IMR-90 (cell line): ENCODE measurements at regions not wholly inside any gene's neighbourhood (a gene's known extent, or its start where the extent isn't known, plus 50 kb on each side); places are given as distances from the start of the nearest gene placed in this dataset.

ENCODE experiments used
- ATAC-seq: fragments of 200-7000 bp; cut with Tn5 transposase; 2 replicates; pipeline ENCODE4 v1.9.1; 2020; ENCODE audit warnings: low read depth, mild to moderate bottlenecking, moderate library complexity
- BruUV-seq: library from RNA; stranded (reverse); fragments of 400-500 nt; replicated peaks from 2 replicates; lab custom pipeline; 2021; lab: Mats Ljungman, UMichigan
- CTCF ChIA-PET: fragments of 300-600 bp; formaldehyde crosslinking; extraction: SDS; loops from one replicate; lab custom pipeline; 2021; ENCODE audit warnings: antibody characterized with exemption; lab: Yijun Ruan, JAX
- POLR2A ChIA-PET: fragments of 300-600 bp; sonication (Branson Sonifier 250); formaldehyde crosslinking; loops from one replicate; lab custom pipeline; 2022; ENCODE audit warnings: antibody characterized with exemption; ENCODE audit not compliant: unreplicated experiment; lab: Charles Lee
- DNase-seq: peaks from one replicate; pipeline ENCODE4 v3.0.0; 2013
- H2AFZ ChIP-seq: replicated peaks from 2 replicates; pipeline ENCODE3; 2013; ENCODE audit warnings: low read length, mild to moderate bottlenecking; ENCODE audit not compliant: poor library complexity
- H2AK5ac ChIP-seq: 2 replicates; pipeline ENCODE4 v1.6.1; 2013; ENCODE audit warnings: low read depth, low read length, inconsistent platforms
- H2AK9ac ChIP-seq: replicated peaks from 2 replicates; pipeline ENCODE3; 2013; ENCODE audit warnings: mild to moderate bottlenecking, low read depth, low read length, moderate library complexity; ENCODE audit not compliant: poor library complexity
- H2BK120ac ChIP-seq: 2 replicates; pipeline ENCODE4 v1.6.1; 2013; ENCODE audit warnings: low read depth, low read length, inconsistent platforms
- H2BK15ac ChIP-seq: 3 replicates; pipeline ENCODE4 v1.6.1; 2013; ENCODE audit warnings: low read depth, low read length, inconsistent platforms
- H2BK20ac ChIP-seq: 2 replicates; pipeline ENCODE4 v1.6.1; 2013; ENCODE audit warnings: low read depth, mild to moderate bottlenecking, inconsistent platforms, low read length, moderate library complexity
- H2BK5ac ChIP-seq: 2 replicates; pipeline ENCODE4 v1.6.1; 2013; ENCODE audit warnings: mild to moderate bottlenecking, low read depth, low read length, inconsistent platforms; ENCODE audit not compliant: poor library complexity, severe bottlenecking
- H3K14ac ChIP-seq: replicated peaks from 2 replicates; pipeline ENCODE4 v1.6.1; 2013; ENCODE audit warnings: low read depth, low read length, inconsistent platforms
- H3K18ac ChIP-seq: 2 replicates; pipeline ENCODE4 v1.6.1; 2013; ENCODE audit warnings: low read depth, low read length, control low read depth
- H3K23ac ChIP-seq: 2 replicates; pipeline ENCODE4 v1.6.1; 2013; ENCODE audit warnings: low read depth, low read length, inconsistent platforms
- H3K27ac ChIP-seq: 2 replicates; pipeline ENCODE4 v1.5.1; 2013; ENCODE audit warnings: mild to moderate bottlenecking, control low read depth, low read length; ENCODE audit not compliant: insufficient read depth
- H3K27me3 ChIP-seq: 2 replicates; pipeline ENCODE4 v1.6.1; 2013; ENCODE audit warnings: low read length; ENCODE audit not compliant: control insufficient read depth, insufficient read depth
- H3K36me3 ChIP-seq: 2 replicates; pipeline ENCODE4 v1.6.1; 2013; ENCODE audit warnings: low read length, mixed read lengths; ENCODE audit not compliant: control insufficient read depth, insufficient read depth
- H3K4ac ChIP-seq: 2 replicates; pipeline ENCODE4 v1.6.1; 2013; ENCODE audit warnings: low read depth, low read length, inconsistent platforms
- H3K4me1 ChIP-seq: 2 replicates; pipeline ENCODE4 v1.6.1; 2013; ENCODE audit warnings: low read length, mixed read lengths; ENCODE audit not compliant: control insufficient read depth, insufficient read depth
- H3K4me2 ChIP-seq: 2 replicates; pipeline ENCODE4 v1.6.1; 2013; ENCODE audit warnings: low read depth, mild to moderate bottlenecking, control low read depth, low read length, moderate library complexity
- H3K4me3 ChIP-seq: 2 replicates; pipeline ENCODE4 v1.5.1; 2013; ENCODE audit warnings: low read depth, mild to moderate bottlenecking, control low read depth, low read length, moderate library complexity; ENCODE audit not compliant: insufficient read depth
- H3K56ac ChIP-seq: 2 replicates; pipeline ENCODE4 v1.6.1; 2013; ENCODE audit warnings: low read length, inconsistent platforms; ENCODE audit not compliant: insufficient read depth; ENCODE audit errors: extremely low read depth
- H3K79me1 ChIP-seq, 2 experiments: 2 replicates each; pipeline ENCODE4 v1.6.1; 2013; ENCODE audit warnings: low read length in 2 of 2, inconsistent platforms in 1 of 2, low read depth in 1 of 2
- H3K9ac ChIP-seq: 2 replicates; pipeline ENCODE4 v1.6.1; 2013; ENCODE audit warnings: low read depth, low read length, control low read depth
- H3K9me1 ChIP-seq: 2 replicates; pipeline ENCODE4 v1.6.1; 2013; ENCODE audit warnings: low read length, inconsistent platforms; ENCODE audit not compliant: insufficient read depth
- H3K9me3 ChIP-seq: 2 replicates; pipeline ENCODE4 v1.6.1; 2013; ENCODE audit warnings: low read length; ENCODE audit not compliant: control insufficient read depth, insufficient read depth
- H4K20me1 ChIP-seq: 2 replicates; pipeline ENCODE4 v1.6.1; 2013; ENCODE audit warnings: low read length, inconsistent platforms; ENCODE audit not compliant: insufficient read depth
- H4K5ac ChIP-seq: 2 replicates; pipeline ENCODE4 v1.6.1; 2013; ENCODE audit warnings: mild to moderate bottlenecking, low read depth, low read length, control low read depth
- H4K8ac ChIP-seq, 2 experiments: 2 replicates each; pipeline ENCODE4 v1.6.1; 2013; ENCODE audit warnings: low read depth in 2 of 2, low read length in 2 of 2, control low read depth in 1 of 2, inconsistent platforms in 1 of 2
- H4K91ac ChIP-seq: 2 replicates; pipeline ENCODE4 v1.6.1; 2013; ENCODE audit warnings: low read depth, low read length, inconsistent platforms; ENCODE audit not compliant: insufficient read depth
- BHLHE40 ChIP-seq: fragments of 150-350 bp; IDR thresholded peaks from 2 replicates; pipeline ENCODE4 v1.6.1; 2016; ENCODE audit warnings: mild to moderate bottlenecking, low read depth, low read length
- CEBPB ChIP-seq: IDR thresholded peaks from 2 replicates; pipeline ENCODE4 v1.6.1; 2012; ENCODE audit warnings: low read depth, low read length, improper control_type of control experiment
- CHD1 ChIP-seq: IDR thresholded peaks from 2 replicates; pipeline ENCODE4 v1.6.1; 2012; ENCODE audit warnings: low read depth, low read length, improper control_type of control experiment
- FOS ChIP-seq: fragments of 150-350 bp; IDR thresholded peaks from 2 replicates; pipeline ENCODE4 v1.6.1; 2016; ENCODE audit warnings: low read depth, low read length
- NFE2L2 ChIP-seq: fragments of 150-350 bp; IDR thresholded peaks from 2 replicates; pipeline ENCODE4 v1.6.1; 2016; ENCODE audit warnings: low read depth, mild to moderate bottlenecking, low read length
- POLR2A ChIP-seq: IDR thresholded peaks from 2 replicates; pipeline ENCODE4 v1.6.1; 2012; ENCODE audit warnings: mild to moderate bottlenecking, low read depth, low read length
- WGBS, 2 experiments: methylation state at CpG; one replicate each; pipeline versions ENCODE4 v1.1.5 to v1.1.7; 2013; ENCODE audit warnings: missing lambda C conversion rate in 2 of 2; ENCODE audit not compliant: insufficient read length in 1 of 2; ENCODE audit errors: extremely low coverage in 2 of 2; 5-methylcytosine and 5-hydroxymethylcytosine counted together
- dilution Hi-C: fragments of 300-500 bp; cut with HindIII; formaldehyde crosslinking; loops from one replicate; pipeline ENCODE4 v1.14.3; 2018; ENCODE audit warnings: low sequenced_read_pairs; ENCODE audit not compliant: unreplicated experiment
- in situ Hi-C: fragments of 300-500 bp; cut with MboI; formaldehyde crosslinking; loops from 3 replicates; pipeline ENCODE4 v1.14.3; 2019; ENCODE audit warnings: low sequenced_read_pairs, inconsistent platforms, mixed read lengths
- intact Hi-C: fragments of 100-400 bp; cut with micrococcal nuclease; formaldehyde crosslinking; loops from 2 replicates; pipeline ENCODE4 v1.10.0; 2022
- TF ChIP-seq, protein P1 (sequence below): fragments of 150-350 bp; IDR thresholded peaks from 2 replicates; pipeline ENCODE4 v1.6.1; 2016; ENCODE audit warnings: low read depth, mild to moderate bottlenecking, low read length, moderate library complexity, borderline replicate concordance

DNA sequence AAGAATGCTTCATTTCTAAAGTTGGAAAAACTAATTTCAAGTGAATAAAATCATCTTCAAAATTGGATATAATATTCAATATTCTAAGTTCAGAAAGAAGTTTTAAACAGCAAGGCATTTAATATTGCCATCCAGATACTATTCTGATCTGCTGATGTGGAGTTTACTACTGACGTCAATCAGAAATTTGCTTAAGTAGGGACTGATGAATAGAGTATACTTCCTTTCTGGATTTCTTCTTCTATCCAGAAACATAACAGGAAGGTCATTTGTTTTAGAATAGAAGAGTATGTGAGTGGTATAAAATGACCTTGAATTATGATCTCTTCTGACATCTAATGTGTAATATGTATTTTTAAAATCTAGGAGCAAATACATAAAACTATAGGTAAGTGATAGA is 308.1 kb upstream of the ADGRL2 start:
- Histone ChIP-seq H4K20me1 (no peaks in the 10 kb centered on the region), H3K4ac (no peak overlapping the region), H3K79me1 (no peaks in the 10 kb centered on the region), H3K9ac (no peak overlapping the region), H3K27ac (no peak overlapping the region), H3K4me3 (no peak overlapping the region), H2BK15ac (no peak overlapping the region), H2BK5ac (no peak overlapping the region), H3K18ac (no peak overlapping the region), H4K8ac (no peak overlapping the region), H3K4me2 (no peak overlapping the region), H3K14ac (no peak overlapping the region), H2BK20ac (no peak overlapping the region), H4K5ac (no peak overlapping the region), H3K9me1 (no peaks in the 10 kb centered on the region), H2AK5ac (no peak overlapping the region), H3K4me1 (no peaks in the 10 kb centered on the region), H3K9me3 (no peaks in the 10 kb centered on the region), H3K56ac (no peak overlapping the region), H2BK120ac (no peak overlapping the region), H3K36me3 (no peaks in the 10 kb centered on the region), H3K27me3 (no peaks in the 10 kb centered on the region), H4K91ac (no peak overlapping the region), H2AFZ (no peak overlapping the region), H2AK9ac (no peak overlapping the region), H3K23ac (no peak overlapping the region)
- in situ Hi-C loops (no loop called here), intact Hi-C loops (no loop called here), dilution Hi-C loops (no loop called here)
- CTCF ChIA-PET = no interaction called here
- POLR2A ChIA-PET = no interaction called here
- ATAC-seq (no peak), DNase-seq (no peak)
- TF ChIP-seq BHLHE40 (no peak), FOS (no peak), CHD1 (no peak), CEBPB (no peak), NFE2L2 (no peak), POLR2A (no peak)
- TF ChIP-seq, protein P1, sequence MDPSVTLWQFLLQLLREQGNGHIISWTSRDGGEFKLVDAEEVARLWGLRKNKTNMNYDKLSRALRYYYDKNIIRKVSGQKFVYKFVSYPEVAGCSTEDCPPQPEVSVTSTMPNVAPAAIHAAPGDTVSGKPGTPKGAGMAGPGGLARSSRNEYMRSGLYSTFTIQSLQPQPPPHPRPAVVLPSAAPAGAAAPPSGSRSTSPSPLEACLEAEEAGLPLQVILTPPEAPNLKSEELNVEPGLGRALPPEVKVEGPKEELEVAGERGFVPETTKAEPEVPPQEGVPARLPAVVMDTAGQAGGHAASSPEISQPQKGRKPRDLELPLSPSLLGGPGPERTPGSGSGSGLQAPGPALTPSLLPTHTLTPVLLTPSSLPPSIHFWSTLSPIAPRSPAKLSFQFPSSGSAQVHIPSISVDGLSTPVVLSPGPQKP = no peak
- no CpG with 5 or more reads among the region's 1 CpG for WGBS, 2 experiments
- no TSS peak for BruUV-seq
